A549 (cell line): ENCODE measurements at regions not wholly inside any gene's neighbourhood (a gene's known extent, or its start where the extent isn't known, plus 50 kb on each side); places are given as distances from the start of the nearest gene placed in this dataset.

Experiments
- CBX2 ChIP-seq: fragments of 200-600 bp; sonication (generic); IDR thresholded peaks from 2 replicates; pipeline ENCODE4 v1.6.1; 2016; ENCODE audit warnings: low read depth, mild to moderate bottlenecking, borderline replicate concordance
- CEBPB ChIP-seq, 2 experiments: fragments of >200 bp in 1 of 2; sonication (Bioruptor Twin) in 1 of 2; formaldehyde crosslinking in 1 of 2; IDR thresholded peaks; 2 replicates each; pipeline ENCODE4 v1.6.1; 2012 to 2016
- ESRRA ChIP-seq: fragments of 150-350 bp; IDR thresholded peaks from 2 replicates; pipeline ENCODE4 v1.6.1; 2014; ENCODE audit warnings: mild to moderate bottlenecking, low read length, borderline replicate concordance
- HEYL ChIP-seq: fragments of 250-450 bp; sonication (Bioruptor Pico); IDR thresholded peaks from 2 replicates; pipeline ENCODE4 v1.8.0; 2021; ENCODE audit warnings: mild to moderate bottlenecking, moderate library complexity
- HOXA7 ChIP-seq: fragments of 250-450 bp; sonication (Bioruptor Pico); IDR thresholded peaks from 2 replicates; pipeline ENCODE4 v1.5.0; 2020; ENCODE audit warnings: mild to moderate bottlenecking, moderate library complexity
- MAFK ChIP-seq: fragments of 450-650 bp; IDR thresholded peaks from 2 replicates; pipeline ENCODE4 v1.6.1; 2014; ENCODE audit not compliant: partially characterized antibody
- MYC ChIP-seq: IDR thresholded peaks from 2 replicates; pipeline ENCODE4 v1.6.1; 2012; ENCODE audit warnings: mild to moderate bottlenecking, inconsistent platforms, low read length, improper control_type of control experiment, borderline replicate concordance
- NR3C1 ChIP-seq: fragments of >200 bp; sonication (Bioruptor Twin); formaldehyde crosslinking; IDR thresholded peaks from 3 replicates; pipeline ENCODE4 v1.6.1; 2017
- POLR2A ChIP-seq: IDR thresholded peaks from 2 replicates; pipeline ENCODE4 v1.6.1; 2012; ENCODE audit warnings: mild to moderate bottlenecking, low read length
- POLR2AphosphoS2 ChIP-seq: conservative IDR thresholded peaks from 2 replicates; pipeline ENCODE4 v1.6.1; 2012; ENCODE audit warnings: low read length, improper control_type of control experiment, inconsistent platforms
- RCOR1 ChIP-seq: fragments of 150-350 bp; IDR thresholded peaks from 2 replicates; pipeline ENCODE4 v1.6.1; 2014; ENCODE audit warnings: antibody characterized with exemption, low read length, low read depth
- ZFP36 ChIP-seq: fragments of 450-650 bp; IDR thresholded peaks from 2 replicates; pipeline ENCODE4 v1.6.1; 2014; ENCODE audit warnings: borderline replicate concordance; ENCODE audit not compliant: partially characterized antibody
- TF ChIP-seq, protein P1 (sequence below): fragments of >200 bp; sonication (Bioruptor Twin); formaldehyde crosslinking; IDR thresholded peaks from 3 replicates; pipeline ENCODE4 v1.5.1; 2016
- TF ChIP-seq, protein P2 (sequence below): IDR thresholded peaks from 2 replicates; pipeline ENCODE4 v1.6.1; 2012

DNA sequence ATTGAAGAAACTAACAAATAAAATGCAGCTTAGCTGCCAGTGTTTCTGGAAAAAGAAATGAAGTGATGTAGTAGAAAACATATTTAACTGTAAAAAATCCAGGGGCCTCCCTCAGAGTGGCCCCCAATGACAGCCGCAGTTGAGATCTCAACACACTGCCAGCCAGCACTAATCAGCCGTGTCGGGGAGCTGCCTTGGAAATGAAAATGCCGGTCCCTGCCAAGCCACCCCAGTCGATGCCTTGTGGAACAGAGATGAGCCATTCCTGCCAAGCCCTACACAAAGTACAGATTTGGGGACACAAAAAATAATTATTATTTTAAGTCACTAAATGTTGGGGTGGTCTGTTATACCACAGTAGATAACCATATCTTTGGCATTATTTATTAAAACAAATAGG is 1342.4 kb downstream of the EFNB2 start:
- TF ChIP-seq CEBPB (IDR thresholded peaks at IDR 0.05) (no peak), POLR2A (no peak), MYC (no peak), ZFP36 (no peak), HEYL (CRISPR knock-in tag) (no peak), RCOR1 (no peak), NR3C1 (no peak), CBX2 (no peak), POLR2AphosphoS2 (no peak), ESRRA (no peak), MAFK (no peak), HOXA7 (CRISPR knock-in tag) (no peak)
- TF ChIP-seq, protein P1, sequence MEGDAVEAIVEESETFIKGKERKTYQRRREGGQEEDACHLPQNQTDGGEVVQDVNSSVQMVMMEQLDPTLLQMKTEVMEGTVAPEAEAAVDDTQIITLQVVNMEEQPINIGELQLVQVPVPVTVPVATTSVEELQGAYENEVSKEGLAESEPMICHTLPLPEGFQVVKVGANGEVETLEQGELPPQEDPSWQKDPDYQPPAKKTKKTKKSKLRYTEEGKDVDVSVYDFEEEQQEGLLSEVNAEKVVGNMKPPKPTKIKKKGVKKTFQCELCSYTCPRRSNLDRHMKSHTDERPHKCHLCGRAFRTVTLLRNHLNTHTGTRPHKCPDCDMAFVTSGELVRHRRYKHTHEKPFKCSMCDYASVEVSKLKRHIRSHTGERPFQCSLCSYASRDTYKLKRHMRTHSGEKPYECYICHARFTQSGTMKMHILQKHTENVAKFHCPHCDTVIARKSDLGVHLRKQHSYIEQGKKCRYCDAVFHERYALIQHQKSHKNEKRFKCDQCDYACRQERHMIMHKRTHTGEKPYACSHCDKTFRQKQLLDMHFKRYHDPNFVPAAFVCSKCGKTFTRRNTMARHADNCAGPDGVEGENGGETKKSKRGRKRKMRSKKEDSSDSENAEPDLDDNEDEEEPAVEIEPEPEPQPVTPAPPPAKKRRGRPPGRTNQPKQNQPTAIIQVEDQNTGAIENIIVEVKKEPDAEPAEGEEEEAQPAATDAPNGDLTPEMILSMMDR = no peak
- TF ChIP-seq, protein P2, sequence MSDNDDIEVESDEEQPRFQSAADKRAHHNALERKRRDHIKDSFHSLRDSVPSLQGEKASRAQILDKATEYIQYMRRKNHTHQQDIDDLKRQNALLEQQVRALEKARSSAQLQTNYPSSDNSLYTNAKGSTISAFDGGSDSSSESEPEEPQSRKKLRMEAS = no peak
